ENCODE measurements at regions not wholly inside any gene's neighbourhood (a gene's known extent, or its start where the extent isn't known, plus 50 kb on each side); places are given as distances from the start of the nearest gene placed in this dataset.
"Not testable (repeated sequence)": the region's sequence is repeated elsewhere in the genome, so short reads cannot be mapped to it uniquely, and the experiment has no call there.

GRCh38 chr17:52892334-52892733 is 733.8 kb upstream of the CA10 start:
- DNase-seq (ENCODE audit: low read depth), result no peak

- no peak for DNase-seq (ENCODE audit: low read depth)
These were observed 727.4 kb upstream of the CA10 start for GRCh38 chr17:52885882-52886281.

- DNase-seq (ENCODE audit: low read depth), result not testable (repeated sequence)
These were observed 725.5 kb upstream of the CA10 start for GRCh38 chr17:52883907-52884491.

- not testable (repeated sequence) for DNase-seq (ENCODE audit: low read depth)
These were observed 688.3 kb upstream of the CA10 start for GRCh38 chr17:52846767-52847166.

GRCh38 chr17:52841971-52842370 is 683.5 kb upstream of the CA10 start:
- no peak for DNase-seq (ENCODE audit: low read depth)

GRCh38 chr17:52837492-52837891 is 679.0 kb upstream of the CA10 start:
- no peak for DNase-seq (ENCODE audit: low read depth)

- no peak for DNase-seq (ENCODE audit: low read depth)
These were observed 673.0 kb upstream of the CA10 start for GRCh38 chr17:52831536-52831935.

- no peak for DNase-seq (ENCODE audit: low read depth)
These were observed 670.1 kb upstream of the CA10 start for GRCh38 chr17:52828621-52829020.

- DNase-seq (ENCODE audit: low read depth), result no peak
These were observed 669.0 kb upstream of the CA10 start for GRCh38 chr17:52827526-52827925.

GRCh38 chr17:52824542-52824941 is 666.0 kb upstream of the CA10 start:
- DNase-seq (ENCODE audit: low read depth), result no peak

GRCh38 chr17:52823155-52823554 is 664.6 kb upstream of the CA10 start:
- no peak for DNase-seq (ENCODE audit: low read depth)

GRCh38 chr17:52790359-52790955 is 631.9 kb upstream of the CA10 start:
- DNase-seq (ENCODE audit: low read depth), result no peak

- DNase-seq (ENCODE audit: low read depth), result no peak
These were observed 631.3 kb upstream of the CA10 start for GRCh38 chr17:52789829-52790228.

GRCh38 chr17:52776234-52776633 is 617.7 kb upstream of the CA10 start:
- no peak for DNase-seq (ENCODE audit: low read depth)

GRCh38 chr17:52762794-52763167 is 604.3 kb upstream of the CA10 start:
- DNase-seq (ENCODE audit: low read depth), result no peak

- DNase-seq (ENCODE audit: low read depth), result no peak
These were observed 603.8 kb upstream of the CA10 start for GRCh38 chr17:52762147-52762793.

GRCh38 chr17:52759864-52760263 is 601.4 kb upstream of the CA10 start:
- DNase-seq (ENCODE audit: low read depth), result no peak

GRCh38 chr17:52758481-52758880 is 600.0 kb upstream of the CA10 start:
- DNase-seq (ENCODE audit: low read depth), result no peak

GRCh38 chr17:52756746-52757145 is 598.2 kb upstream of the CA10 start:
- no peak for DNase-seq (ENCODE audit: low read depth)

- no peak for DNase-seq (ENCODE audit: low read depth)
These were observed 596.3 kb upstream of the CA10 start for GRCh38 chr17:52754838-52755237.

- no peak for DNase-seq (ENCODE audit: low read depth)
These were observed 592.5 kb upstream of the CA10 start for GRCh38 chr17:52751051-52751450.

GRCh38 chr17:52744179-52744578 is 585.7 kb upstream of the CA10 start:
- no peak for DNase-seq (ENCODE audit: low read depth)

- no peak for DNase-seq (ENCODE audit: low read depth)
These were observed 581.5 kb upstream of the CA10 start for GRCh38 chr17:52740006-52740405.

GRCh38 chr17:52738791-52739190 is 580.3 kb upstream of the CA10 start:
- DNase-seq (ENCODE audit: low read depth), result no peak

Measured in fibroblast of the conjunctiva (primary cell).